Astrocyte of the hippocampus (primary cell): ENCODE measurements at regions not wholly inside any gene's neighbourhood (a gene's known extent, or its start where the extent isn't known, plus 50 kb on each side); places are given as distances from the start of the nearest gene placed in this dataset.
"Not testable (repeated sequence)": the region's sequence is repeated elsewhere in the genome, so short reads cannot be mapped to it uniquely, and the experiment has no call there.

Source experiments
- DNase-seq: peaks from one replicate; pipeline ENCODE4 v3.0.0; 2011; ENCODE audit warnings: low read depth, low spot score

GRCh38 chr22:26804911-26805539 lies 147.6 kb downstream of the MIAT start:
- peak; percentile 53 for DNase-seq

- no peak for DNase-seq
These were observed 149.2 kb downstream of the MIAT start for GRCh38 chr22:26806445-26807175.

GRCh38 chr22:26811647-26811992 lies 154.2 kb downstream of the MIAT start:
- no peak for DNase-seq

GRCh38 chr22:26812731-26813130 lies 155.3 kb downstream of the MIAT start:
- DNase-seq = no peak

GRCh38 chr22:26816726-26817125 lies 159.3 kb downstream of the MIAT start:
- DNase-seq = no peak

GRCh38 chr22:26817926-26818325 lies 160.5 kb downstream of the MIAT start:
- no peak for DNase-seq

GRCh38 chr22:26821854-26822253 lies 164.5 kb downstream of the MIAT start:
- DNase-seq = no peak

GRCh38 chr22:26822313-26822712 lies 164.9 kb downstream of the MIAT start:
- no peak for DNase-seq

GRCh38 chr22:26823966-26824365 lies 166.6 kb downstream of the MIAT start:
- no peak for DNase-seq

GRCh38 chr22:26825960-26826935 lies 168.9 kb downstream of the MIAT start:
- DNase-seq = no peak

GRCh38 chr22:26827611-26828010 lies 170.2 kb downstream of the MIAT start:
- DNase-seq = no peak

GRCh38 chr22:26828311-26828710 lies 170.9 kb downstream of the MIAT start:
- no peak for DNase-seq

- DNase-seq = no peak
These were observed 173.4 kb downstream of the MIAT start for GRCh38 chr22:26830837-26831236.

GRCh38 chr22:26835023-26835422 lies 177.6 kb downstream of the MIAT start:
- no peak for DNase-seq

GRCh38 chr22:26835929-26836528 lies 178.6 kb downstream of the MIAT start:
- DNase-seq = peak; percentile 41

- DNase-seq = no peak
These were observed 180.5 kb downstream of the MIAT start for GRCh38 chr22:26837784-26838470.

GRCh38 chr22:26838471-26838825 lies 181.1 kb downstream of the MIAT start:
- no peak for DNase-seq

- DNase-seq = no peak
These were observed 181.8 kb downstream of the MIAT start for GRCh38 chr22:26839216-26839615.

- not testable (repeated sequence) for DNase-seq
These were observed 183.4 kb downstream of the MIAT start for GRCh38 chr22:26840770-26841169.

- no peak for DNase-seq
These were observed 184.7 kb downstream of the MIAT start for GRCh38 chr22:26842103-26842502.

GRCh38 chr22:26845021-26845743 lies 187.8 kb downstream of the MIAT start:
- DNase-seq = peak; percentile 54
